DMS 273 (cell line): ENCODE measurements at regions not wholly inside any gene's neighbourhood (a gene's known extent, or its start where the extent isn't known, plus 50 kb on each side); places are given as distances from the start of the nearest gene placed in this dataset.

Source experiments
- DNase-seq: peaks from one replicate; lab custom pipeline; 2025; ENCODE audit not compliant: unreplicated experiment; lab: John Stamatoyannopoulos, UW

GRCh38 chr16:54425681-54426552 is 139.3 kb upstream of the IRX3 start:
- DNase-seq: no peak

GRCh38 chr16:54425068-54425467 is 138.5 kb upstream of the IRX3 start:
- DNase-seq: no peak

GRCh38 chr16:54424043-54424451 is 137.5 kb upstream of the IRX3 start:
- DNase-seq: no peak

GRCh38 chr16:54422569-54422978 is 136.0 kb upstream of the IRX3 start:
- DNase-seq: no peak

GRCh38 chr16:54422159-54422558 is 135.6 kb upstream of the IRX3 start:
- DNase-seq: no peak

GRCh38 chr16:54421220-54421619 is 134.6 kb upstream of the IRX3 start:
- no peak for DNase-seq

- DNase-seq: no peak
Observed at GRCh38 chr16:54418903-54419302, 132.3 kb upstream of the IRX3 start.

- no peak for DNase-seq
Observed at GRCh38 chr16:54417384-54417783, 130.8 kb upstream of the IRX3 start.

- DNase-seq: no peak
Observed at GRCh38 chr16:54414671-54415070, 128.1 kb upstream of the IRX3 start.

GRCh38 chr16:54412777-54413455 is 126.3 kb upstream of the IRX3 start:
- no peak for DNase-seq

GRCh38 chr16:54412037-54412436 is 125.5 kb upstream of the IRX3 start:
- DNase-seq: no peak

- DNase-seq: no peak
Observed at GRCh38 chr16:54411544-54411943, 125.0 kb upstream of the IRX3 start.

- no peak for DNase-seq
Observed at GRCh38 chr16:54409982-54410381, 123.4 kb upstream of the IRX3 start.

GRCh38 chr16:54407596-54407995 is 121.0 kb upstream of the IRX3 start:
- DNase-seq: peak; percentile 74

GRCh38 chr16:54405478-54405877 is 118.9 kb upstream of the IRX3 start:
- DNase-seq: peak; percentile 65

- DNase-seq: no peak
Observed at GRCh38 chr16:54403580-54403979, 117.0 kb upstream of the IRX3 start.

GRCh38 chr16:54402873-54403272 is 116.3 kb upstream of the IRX3 start:
- no peak for DNase-seq

- peak; percentile 56 for DNase-seq
Observed at GRCh38 chr16:54402270-54402669, 115.7 kb upstream of the IRX3 start.

GRCh38 chr16:54400261-54400660 is 113.7 kb upstream of the IRX3 start:
- DNase-seq: no peak

- no peak for DNase-seq
Observed at GRCh38 chr16:54398986-54399385, 112.4 kb upstream of the IRX3 start.

GRCh38 chr16:54397838-54398237 is 111.3 kb upstream of the IRX3 start:
- no peak for DNase-seq

- no peak for DNase-seq
Observed at GRCh38 chr16:54397190-54397835, 110.7 kb upstream of the IRX3 start.
